Neural progenitor cell (in vitro differentiated cells): ENCODE measurements at regions not wholly inside any gene's neighbourhood (a gene's known extent, or its start where the extent isn't known, plus 50 kb on each side); places are given as distances from the start of the nearest gene placed in this dataset.

Experiments
- DNase-seq: peaks from one replicate; pipeline ENCODE4 v3.0.0-alpha.2; 2016; ENCODE audit warnings: low spot score
- H2AFZ ChIP-seq: fragments of 200-600 bp; sonication (generic); replicated peaks from 2 replicates; pipeline ENCODE4 v1.6.1; 2016; ENCODE audit warnings: antibody characterized with exemption
- H3F3A ChIP-seq: fragments of 200-600 bp; sonication (generic); 2 replicates; pipeline ENCODE4 v1.6.1; 2016; ENCODE audit warnings: antibody characterized with exemption, low read depth
- H3K27ac ChIP-seq: fragments of 200-600 bp; sonication (generic); 2 replicates; pipeline ENCODE4 v1.5.1; 2016; ENCODE audit warnings: mild to moderate bottlenecking
- H3K27me3 ChIP-seq: fragments of 200-600 bp; sonication (generic); 2 replicates; pipeline ENCODE4 v1.6.1; 2016; ENCODE audit warnings: mild to moderate bottlenecking, moderate library complexity
- H3K36me3 ChIP-seq: fragments of 200-600 bp; sonication (generic); 2 replicates; pipeline ENCODE4 v1.5.1; 2016
- H3K4me1 ChIP-seq: fragments of 200-600 bp; sonication (generic); 2 replicates; pipeline ENCODE4 v1.6.1; 2016; ENCODE audit warnings: mixed run types
- H3K4me2 ChIP-seq: fragments of 200-600 bp; sonication (generic); 2 replicates; pipeline ENCODE4 v1.6.1; 2016
- H3K4me3 ChIP-seq: fragments of 200-600 bp; sonication (generic); 2 replicates; pipeline ENCODE4 v1.5.1; 2016
- H3K79me2 ChIP-seq: fragments of 200-600 bp; sonication (generic); 2 replicates; pipeline ENCODE4 v1.6.1; 2016; ENCODE audit warnings: low read depth
- H3K9ac ChIP-seq: fragments of 200-600 bp; sonication (generic); 2 replicates; pipeline ENCODE4 v1.6.1; 2016
- H3K9me3 ChIP-seq: fragments of 200-600 bp; sonication (generic); 2 replicates; pipeline ENCODE4 v1.5.1; 2016; ENCODE audit warnings: low read depth
- H4K20me1 ChIP-seq: fragments of 200-600 bp; sonication (generic); 2 replicates; pipeline ENCODE4 v1.6.1; 2016; ENCODE audit warnings: low read depth
- H3K27ac Mint-ChIP-seq: 3 replicates; pipeline ENCODE4 v1.8.0; 2021; ENCODE audit warnings: mixed read lengths
- H3K27me3 Mint-ChIP-seq: 2 replicates; pipeline ENCODE4 v1.8.0; 2022; ENCODE audit warnings: low read depth, mild to moderate bottlenecking, inconsistent platforms, moderate library complexity, mixed read lengths; ENCODE audit not compliant: insufficient read depth
- H3K36me3 Mint-ChIP-seq: 3 replicates; pipeline ENCODE4 v1.8.0; 2021; ENCODE audit warnings: mixed read lengths
- H3K4me1 Mint-ChIP-seq: 3 replicates; pipeline ENCODE4 v1.8.0; 2021; ENCODE audit warnings: mixed read lengths
- H3K4me3 Mint-ChIP-seq: 3 replicates; pipeline ENCODE4 v1.8.0; 2021; ENCODE audit warnings: mild to moderate bottlenecking, moderate library complexity, mixed read lengths
- H3K9me3 Mint-ChIP-seq: 3 replicates; pipeline ENCODE4 v1.8.0; 2020; ENCODE audit warnings: mixed read lengths
- CTCF ChIP-seq: fragments of 200-600 bp; sonication (generic); IDR thresholded peaks from 2 replicates; pipeline ENCODE4 v1.5.1; 2017; ENCODE audit warnings: antibody characterized with exemption, mild to moderate bottlenecking
- EZH2 ChIP-seq: fragments of 200-600 bp; sonication (generic); IDR thresholded peaks from 2 replicates; pipeline ENCODE4 v1.6.1; 2017; ENCODE audit warnings: antibody characterized with exemption, mild to moderate bottlenecking, moderate library complexity
- EZH2phosphoT487 ChIP-seq: fragments of 200-600 bp; sonication (generic); IDR thresholded peaks from 2 replicates; pipeline ENCODE4 v1.6.1; 2017; ENCODE audit warnings: antibody characterized with exemption

- H3K27ac Mint-ChIP-seq = no peak overlapping the region
- H3K4me3 Mint-ChIP-seq = no peak overlapping the region
- H3K36me3 Mint-ChIP-seq = no peaks in the 10 kb centered on the region
- TF ChIP-seq EZH2 = no peak
- no peak for TF ChIP-seq EZH2phosphoT487
- TF ChIP-seq CTCF = no peak
- no peaks in the 10 kb centered on the region for H3K9me3 Mint-ChIP-seq
- Histone ChIP-seq H4K20me1 (no peaks in the 10 kb centered on the region), H3K9me3 (no peaks in the 10 kb centered on the region), H3F3A (no peaks in the 10 kb centered on the region), H3K4me3 (no peak overlapping the region), H3K79me2 (no peaks in the 10 kb centered on the region), H3K27me3 (no peaks in the 10 kb centered on the region), H3K36me3 (no peaks in the 10 kb centered on the region), H3K4me2 (no peak overlapping the region), H3K9ac (no peak overlapping the region), H3K4me1 (no peaks in the 10 kb centered on the region), H2AFZ (no peak overlapping the region), H3K27ac (no peak overlapping the region)
- DNase-seq = no peak
- H3K27me3 Mint-ChIP-seq = no peaks in the 10 kb centered on the region
- no peaks in the 10 kb centered on the region for H3K4me1 Mint-ChIP-seq
Measured at GRCh38 chr14:41295734-41296133, 310.9 kb upstream of the LRFN5 start.

- Histone ChIP-seq H3K4me2 (no peak overlapping the region), H3K27ac (no peak overlapping the region), H4K20me1 (peaks cover 9% of the 10 kb centered on the region), H3K4me1 (no peaks in the 10 kb centered on the region), H3K79me2 (no peaks in the 10 kb centered on the region), H3K9me3 (no peaks in the 10 kb centered on the region), H3F3A (no peaks in the 10 kb centered on the region), H3K4me3 (no peak overlapping the region), H3K9ac (no peak overlapping the region), H2AFZ (no peak overlapping the region), H3K27me3 (no peaks in the 10 kb centered on the region), H3K36me3 (no peaks in the 10 kb centered on the region)
- H3K4me1 Mint-ChIP-seq = no peaks in the 10 kb centered on the region
- no peak for DNase-seq
- H3K27ac Mint-ChIP-seq = no peak overlapping the region
- no peak for TF ChIP-seq CTCF
- no peak for TF ChIP-seq EZH2
- TF ChIP-seq EZH2phosphoT487 = no peak
- no peaks in the 10 kb centered on the region for H3K9me3 Mint-ChIP-seq
- no peaks in the 10 kb centered on the region for H3K36me3 Mint-ChIP-seq
- H3K27me3 Mint-ChIP-seq = no peaks in the 10 kb centered on the region
- no peak overlapping the region for H3K4me3 Mint-ChIP-seq
Measured at GRCh38 chr14:41289025-41289424, 317.7 kb upstream of the LRFN5 start.

GRCh38 chr14:41285186-41285748 is 321.4 kb upstream of the LRFN5 start:
- H4K20me1 ChIP-seq = peaks cover 10% of the 10 kb centered on the region
- H2AFZ ChIP-seq = no peak overlapping the region
- Mint-ChIP-seq H3K36me3 (no peaks in the 10 kb centered on the region), H3K4me1 (no peaks in the 10 kb centered on the region), H3K4me3 (no peak overlapping the region), H3K9me3 (no peaks in the 10 kb centered on the region), H3K27me3 (no peaks in the 10 kb centered on the region), H3K27ac (no peak overlapping the region)
- no peak overlapping the region for H3K9ac ChIP-seq
- H3K4me3 ChIP-seq = no peak overlapping the region
- no peak overlapping the region for H3K4me2 ChIP-seq
- H3K79me2 ChIP-seq = no peaks in the 10 kb centered on the region
- H3F3A ChIP-seq = no peaks in the 10 kb centered on the region
- TF ChIP-seq EZH2phosphoT487 (no peak), CTCF (no peak), EZH2 (no peak)
- H3K27me3 ChIP-seq = no peaks in the 10 kb centered on the region
- H3K4me1 ChIP-seq = no peaks in the 10 kb centered on the region
- DNase-seq = peak; percentile 60
- no peaks in the 10 kb centered on the region for H3K36me3 ChIP-seq
- H3K27ac ChIP-seq = no peak overlapping the region
- no peaks in the 10 kb centered on the region for H3K9me3 ChIP-seq
